Activated T-cell treated with anti-CD3 and anti-CD28 coated beads, Interleukin-2, amount 50 U/mL, for 1 hour (primary cell): ENCODE measurements at regions not wholly inside any gene's neighbourhood (a gene's known extent, or its start where the extent isn't known, plus 50 kb on each side); places are given as distances from the start of the nearest gene placed in this dataset.
"Not testable (repeated sequence)": the region's sequence is repeated elsewhere in the genome, so short reads cannot be mapped to it uniquely, and the experiment has no call there.

Experiments
- DNase-seq: peaks from one replicate; pipeline ENCODE4 v3.0.0-alpha.2; 2020

- DNase-seq = not testable (repeated sequence)
These were observed 149.5 kb upstream of the ATF7IP start for GRCh38 chr12:14215949-14216348.

DNA sequence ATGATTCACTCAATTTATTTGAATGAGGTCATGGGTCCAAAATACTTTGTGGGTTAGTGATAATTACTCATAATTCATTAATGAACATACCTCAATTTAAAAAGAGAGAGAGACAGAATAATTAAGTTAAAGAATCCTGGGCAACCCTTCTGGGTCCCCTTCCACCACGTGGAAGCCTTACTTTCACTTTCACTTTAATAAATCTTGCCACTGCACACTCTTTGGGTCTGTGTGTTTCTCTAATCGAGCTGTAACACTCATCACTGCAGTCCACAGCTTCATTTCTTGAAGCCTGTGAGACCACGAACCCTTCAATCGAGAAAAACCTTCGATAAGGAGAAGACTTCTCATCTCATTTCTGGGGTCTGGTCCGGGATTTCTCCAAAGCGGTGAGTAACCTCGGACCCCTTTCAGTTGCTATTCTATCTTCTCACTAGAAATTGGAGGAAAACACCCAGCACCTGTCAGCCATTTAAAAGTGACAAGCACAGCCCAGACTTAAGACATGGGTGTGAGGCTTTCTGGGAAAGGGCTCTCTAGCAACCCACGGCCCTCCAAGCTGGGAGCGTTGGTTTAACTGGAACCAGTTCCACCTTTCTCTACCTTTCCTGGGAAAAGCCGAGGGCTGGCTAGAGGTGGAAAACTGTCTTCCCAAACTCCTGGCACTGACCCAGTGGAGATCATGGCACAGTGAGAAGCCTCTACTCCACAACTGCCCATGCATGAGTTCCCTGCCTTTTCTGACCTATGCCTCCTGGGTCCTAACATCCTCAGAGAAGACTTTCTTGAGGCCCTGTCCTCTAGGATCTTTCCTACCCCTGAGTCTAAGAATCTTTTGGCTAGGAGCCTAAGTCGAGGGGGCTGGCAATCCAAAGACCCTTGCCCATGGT is 148.8 kb upstream of the ATF7IP start:
- no peak for DNase-seq

GRCh38 chr12:14219156-14219555 is 146.3 kb upstream of the ATF7IP start:
- no peak for DNase-seq

GRCh38 chr12:14219670-14220069 is 145.8 kb upstream of the ATF7IP start:
- not testable (repeated sequence) for DNase-seq

DNA sequence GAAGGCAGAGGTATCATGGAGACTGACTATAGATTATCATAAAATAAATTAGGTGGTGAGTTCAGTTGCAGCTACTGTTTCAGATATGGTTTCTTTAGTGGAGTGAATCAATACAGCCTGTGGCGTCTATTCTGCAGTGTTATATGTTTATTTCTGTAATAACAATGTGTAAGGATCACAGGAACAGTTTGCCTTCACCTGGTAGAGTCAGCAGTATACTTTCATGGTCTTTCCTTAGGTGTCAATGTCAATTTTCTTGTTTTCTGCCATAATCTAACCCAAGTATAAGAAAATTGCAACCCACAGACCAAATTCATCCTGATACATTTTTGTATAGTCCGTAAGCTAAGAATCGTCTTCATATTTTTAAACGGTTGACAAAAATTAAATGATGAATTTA is 140.4 kb upstream of the ATF7IP start:
- DNase-seq = no peak

DNA sequence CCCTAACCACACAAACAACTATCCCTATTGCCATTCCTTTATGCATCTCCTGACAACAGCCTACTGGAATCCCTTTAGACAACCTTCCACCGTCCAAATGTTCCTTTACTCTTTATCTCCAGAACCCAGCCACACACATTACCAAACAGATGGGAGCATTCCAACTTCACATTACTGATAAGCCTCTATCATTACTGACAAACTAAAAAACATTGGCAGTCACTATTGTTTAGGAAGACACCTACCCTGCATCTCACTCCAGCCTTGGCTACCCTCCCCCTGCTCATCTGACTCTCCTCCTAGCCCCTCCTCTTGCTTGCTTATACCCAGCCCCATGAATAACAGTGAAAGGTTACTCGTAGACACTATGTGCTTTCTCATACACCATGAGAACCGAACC is 130.3 kb upstream of the ATF7IP start:
- DNase-seq = not testable (repeated sequence)

- DNase-seq = not testable (repeated sequence)
These were observed 128.8 kb upstream of the ATF7IP start for GRCh38 chr12:14236641-14237040.

DNA sequence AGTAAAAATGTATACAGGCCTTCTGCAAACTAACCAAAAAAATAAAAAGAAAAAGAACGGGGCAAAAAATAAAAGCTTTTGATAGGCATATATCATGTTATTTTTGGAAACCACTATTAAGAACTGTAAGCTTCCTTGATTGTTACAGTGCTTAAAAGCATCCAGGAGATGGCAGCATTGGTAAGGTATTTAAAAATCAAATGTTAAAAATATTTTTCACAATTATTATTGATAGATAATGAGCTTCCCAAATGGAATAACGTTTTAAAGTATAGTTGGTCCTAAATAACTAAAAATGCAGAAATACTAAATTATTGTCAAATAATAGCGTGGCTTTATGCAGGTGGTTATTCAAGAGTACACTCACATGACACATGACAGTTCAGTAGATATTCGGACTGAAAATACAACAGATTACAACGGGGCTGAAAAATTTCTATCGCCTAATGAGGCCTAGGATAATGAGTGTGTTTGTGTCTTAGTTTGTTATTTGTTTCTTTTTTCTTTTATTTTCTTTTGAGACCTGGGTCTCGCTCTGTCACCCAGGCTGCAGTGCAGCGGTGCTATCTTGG is 127.2 kb upstream of the ATF7IP start:
- no peak for DNase-seq

DNA sequence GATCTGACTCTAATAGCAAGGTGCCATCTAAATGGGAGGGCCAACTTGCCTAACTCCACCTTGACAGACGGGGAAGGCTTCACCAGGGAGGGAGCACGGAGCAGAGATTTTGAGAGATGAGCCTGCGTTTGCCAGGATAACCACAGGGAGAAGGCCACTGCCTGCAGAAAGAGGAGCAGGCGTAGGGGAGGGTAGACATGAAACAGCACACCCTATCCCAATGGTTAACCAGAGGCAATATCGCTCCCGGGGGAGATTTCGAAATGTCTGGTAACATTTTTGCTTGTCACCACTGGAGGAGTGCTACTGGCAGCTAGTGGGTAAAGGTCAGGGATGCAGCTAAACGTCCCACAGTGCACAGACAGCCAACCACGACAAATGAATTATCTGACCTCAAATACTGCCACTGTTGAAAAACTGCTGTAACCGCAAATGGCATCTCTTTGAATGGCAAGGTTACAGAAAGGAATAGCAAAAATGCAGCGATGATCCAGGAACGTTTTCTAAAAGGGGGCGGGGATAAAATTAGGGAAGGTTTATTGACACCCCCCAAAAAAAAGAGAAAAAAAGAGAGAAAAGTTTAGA is 126.0 kb upstream of the ATF7IP start:
- DNase-seq = peak; percentile 40

GRCh38 chr12:14239935-14240872 is 125.3 kb upstream of the ATF7IP start:
- peak; percentile 24 for DNase-seq

GRCh38 chr12:14240873-14241220 is 124.6 kb upstream of the ATF7IP start:
- no peak for DNase-seq

GRCh38 chr12:14242825-14243224 is 122.7 kb upstream of the ATF7IP start:
- DNase-seq = not testable (repeated sequence)

DNA sequence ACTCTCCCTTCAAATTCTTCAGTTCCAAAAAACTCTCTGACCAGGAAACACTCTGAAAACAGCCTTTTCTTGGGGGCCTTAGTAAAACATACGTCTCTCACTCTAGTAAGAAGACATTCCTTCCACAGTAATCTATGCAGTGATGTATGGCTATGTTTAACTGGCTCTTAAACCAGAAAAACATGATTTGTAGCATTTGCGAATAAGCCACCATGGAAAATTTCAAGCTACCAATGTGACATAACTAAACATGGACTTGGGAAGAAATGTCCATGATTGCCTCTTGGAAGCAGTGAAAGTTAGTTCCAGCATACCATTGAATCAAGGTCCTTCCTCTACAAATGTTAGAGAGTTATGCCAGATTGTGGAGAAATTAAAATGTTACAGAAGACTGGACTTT is 121.5 kb upstream of the ATF7IP start:
- DNase-seq = no peak

- no peak for DNase-seq
These were observed 120.4 kb upstream of the ATF7IP start for GRCh38 chr12:14244876-14245669.

DNA sequence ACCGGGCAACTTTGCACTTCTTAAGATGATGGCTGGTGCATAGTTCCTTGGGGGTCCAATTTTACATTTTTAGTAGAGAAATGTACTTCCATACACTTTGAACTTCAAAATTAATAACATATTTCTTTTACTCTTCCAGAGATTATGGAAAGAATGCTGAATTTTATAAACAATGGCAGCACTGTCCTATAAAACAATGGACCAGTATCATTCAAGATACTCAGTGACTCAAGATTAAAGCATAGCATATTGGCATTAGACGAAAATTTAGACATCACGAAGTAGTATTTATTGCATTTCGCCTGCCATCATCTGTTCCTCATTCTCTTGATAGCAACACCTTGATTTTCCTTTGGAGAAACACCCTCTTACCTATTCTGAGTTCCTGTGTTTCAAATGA is 118.3 kb upstream of the ATF7IP start:
- no peak for DNase-seq

DNA sequence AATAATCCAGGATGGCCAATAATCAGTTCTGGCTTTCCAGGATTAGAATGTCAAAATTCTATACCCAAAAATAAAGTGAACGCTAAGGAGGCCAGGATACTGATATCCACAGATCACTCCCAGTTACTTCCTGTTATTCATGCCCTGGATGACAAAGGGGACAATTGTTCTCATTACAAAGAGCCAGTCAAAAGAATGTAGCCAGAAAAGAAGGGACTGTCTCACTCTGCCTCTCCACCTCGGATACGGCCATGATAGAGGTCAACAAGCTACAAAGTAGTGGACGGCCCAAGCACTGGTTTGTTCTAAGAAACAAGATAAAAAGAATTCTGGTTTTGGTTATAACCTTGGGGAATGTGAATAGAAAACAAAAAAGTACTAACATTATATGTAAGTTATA is 116.1 kb upstream of the ATF7IP start:
- no peak for DNase-seq

DNA sequence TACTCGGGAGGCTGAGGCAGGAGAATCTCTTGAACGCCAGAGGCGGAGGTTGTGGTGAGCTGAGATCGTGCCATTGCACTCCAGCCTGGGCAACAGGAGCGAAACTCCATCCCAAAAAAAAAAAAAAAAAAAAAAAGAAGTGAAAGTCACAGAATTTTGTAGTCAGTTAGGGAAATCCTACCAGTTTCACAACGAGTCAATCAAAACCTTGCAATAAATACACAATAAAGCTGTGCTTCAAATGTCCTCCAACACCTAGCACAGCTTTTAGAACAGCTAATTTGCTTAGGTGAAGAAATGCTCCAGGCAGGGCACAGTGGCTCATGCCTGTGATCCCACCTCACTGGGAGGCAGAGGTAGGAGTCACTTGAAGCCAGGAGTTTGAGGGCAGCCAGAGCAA is 112.8 kb upstream of the ATF7IP start:
- DNase-seq = no peak

DNA sequence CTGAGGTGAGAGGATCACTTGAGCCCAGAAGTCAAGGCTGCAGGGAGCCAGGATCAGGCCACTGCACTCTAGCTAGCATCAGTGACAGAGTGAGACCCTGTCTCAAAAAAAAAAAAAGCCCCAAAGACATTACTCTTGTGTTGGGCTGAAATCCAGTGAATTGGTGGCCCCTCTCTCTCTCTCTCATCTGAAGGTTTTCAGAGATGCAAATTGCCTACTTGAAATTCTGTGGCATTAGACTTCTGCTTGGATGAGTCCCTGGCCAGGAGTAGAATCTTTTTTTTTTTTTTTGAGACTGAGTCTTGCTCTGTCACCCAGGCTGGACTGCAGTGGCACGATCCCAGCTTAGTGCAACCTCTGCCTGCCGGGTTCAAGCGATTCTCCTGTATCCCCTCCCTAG is 112.0 kb upstream of the ATF7IP start:
- no peak for DNase-seq

DNA sequence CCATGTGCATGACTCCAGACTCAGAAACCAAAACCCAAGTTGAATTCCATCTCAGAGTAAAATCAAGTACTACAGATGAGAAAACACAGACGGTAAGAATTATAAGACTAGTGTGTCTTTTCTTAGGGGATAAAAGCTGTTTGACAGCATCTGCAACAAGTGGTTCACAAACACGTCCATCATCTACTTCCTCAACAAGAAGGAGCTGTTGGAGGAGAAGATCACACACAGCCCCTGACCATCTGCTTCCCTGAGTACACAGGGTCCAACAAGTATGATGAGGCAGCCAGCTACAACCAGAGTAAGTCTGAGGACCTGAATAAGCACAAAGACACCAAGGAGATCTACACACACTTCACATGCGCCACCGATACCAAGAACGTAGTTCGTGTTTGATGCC is 110.7 kb upstream of the ATF7IP start:
- DNase-seq = no peak

DNA sequence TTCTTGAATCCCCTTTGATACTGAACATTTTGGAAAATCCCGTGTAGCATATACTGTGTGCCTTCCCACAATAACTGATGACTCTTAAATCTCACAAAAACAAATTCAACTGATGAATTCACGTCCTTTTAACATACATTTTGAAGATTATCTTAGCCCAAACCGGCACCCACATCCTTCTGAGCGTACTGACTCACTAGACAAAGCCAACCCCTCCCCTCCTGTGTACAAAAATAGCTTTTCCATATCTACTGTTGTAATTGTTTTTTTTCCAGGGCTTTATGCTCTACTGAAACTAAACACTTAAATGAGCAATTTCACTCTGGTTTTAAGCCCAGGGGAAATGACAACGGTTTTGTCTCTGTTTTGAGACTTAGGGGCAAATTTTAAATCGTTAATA is 109.4 kb upstream of the ATF7IP start:
- no peak for DNase-seq

- DNase-seq = peak; percentile 69
These were observed 108.8 kb upstream of the ATF7IP start for GRCh38 chr12:14256555-14257169.

DNA sequence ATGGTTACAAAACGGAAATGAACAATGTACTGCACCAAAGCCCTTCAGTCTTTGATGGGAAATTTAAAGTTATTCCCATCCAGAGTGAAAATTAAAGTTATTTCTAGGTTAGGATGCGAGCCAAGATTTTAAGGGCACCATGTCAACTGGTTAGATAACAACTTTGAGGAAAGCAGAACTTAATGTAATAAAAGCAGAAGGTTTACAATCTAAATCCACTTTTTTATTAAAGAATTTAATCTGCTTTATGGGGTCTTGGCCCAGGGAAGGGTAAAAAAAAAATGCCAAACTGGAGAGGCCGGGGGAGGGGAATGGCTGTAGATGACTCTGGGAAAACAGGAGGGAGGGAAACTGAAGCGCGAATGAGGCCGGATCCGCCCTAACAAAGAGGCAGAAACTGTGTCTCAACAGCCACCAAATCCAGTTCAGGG is 108.2 kb upstream of the ATF7IP start:
- no peak for DNase-seq
